Muscle layer of colon (tissue), 2 donors: ENCODE measurements at regions not wholly inside any gene's neighbourhood (a gene's known extent, or its start where the extent isn't known, plus 50 kb on each side); places are given as distances from the start of the nearest gene placed in this dataset.

ENCODE experiments used
- H3K27ac ChIP-seq: one replicate; pipeline ENCODE4 v1.7.0; 2013; ENCODE audit warnings: low read depth, mild to moderate bottlenecking, low read length, moderate library complexity
- H3K27me3 ChIP-seq, 2 donors: one replicate each; pipeline ENCODE4 v1.7.0; 2013; ENCODE audit warnings: low read length in 2 of 2, mild to moderate bottlenecking in 2 of 2; ENCODE audit not compliant: insufficient read depth in 2 of 2, control insufficient read depth in 1 of 2
- H3K36me3 ChIP-seq: one replicate; pipeline ENCODE4 v1.7.0; 2013; ENCODE audit warnings: mild to moderate bottlenecking, low read length; ENCODE audit not compliant: insufficient read depth
- H3K4me1 ChIP-seq: one replicate; pipeline ENCODE4 v1.7.0; 2013; ENCODE audit warnings: mild to moderate bottlenecking, low read length; ENCODE audit not compliant: insufficient read depth
- H3K4me3 ChIP-seq, 2 donors: one replicate each; pipeline ENCODE4 v1.7.0; 2013; ENCODE audit warnings: low read length in 2 of 2, low read depth in 1 of 2, mild to moderate bottlenecking in 1 of 2, moderate library complexity in 1 of 2
- H3K9ac ChIP-seq: one replicate; pipeline ENCODE4 v1.7.0; 2013; ENCODE audit warnings: low read length
- H3K9me3 ChIP-seq: one replicate; pipeline ENCODE4 v1.7.0; 2013; ENCODE audit warnings: mild to moderate bottlenecking, low read length
- donor health status: abdominal sarcoma.
- donor health status: Adenocarcinoma of cecum.

DNA sequence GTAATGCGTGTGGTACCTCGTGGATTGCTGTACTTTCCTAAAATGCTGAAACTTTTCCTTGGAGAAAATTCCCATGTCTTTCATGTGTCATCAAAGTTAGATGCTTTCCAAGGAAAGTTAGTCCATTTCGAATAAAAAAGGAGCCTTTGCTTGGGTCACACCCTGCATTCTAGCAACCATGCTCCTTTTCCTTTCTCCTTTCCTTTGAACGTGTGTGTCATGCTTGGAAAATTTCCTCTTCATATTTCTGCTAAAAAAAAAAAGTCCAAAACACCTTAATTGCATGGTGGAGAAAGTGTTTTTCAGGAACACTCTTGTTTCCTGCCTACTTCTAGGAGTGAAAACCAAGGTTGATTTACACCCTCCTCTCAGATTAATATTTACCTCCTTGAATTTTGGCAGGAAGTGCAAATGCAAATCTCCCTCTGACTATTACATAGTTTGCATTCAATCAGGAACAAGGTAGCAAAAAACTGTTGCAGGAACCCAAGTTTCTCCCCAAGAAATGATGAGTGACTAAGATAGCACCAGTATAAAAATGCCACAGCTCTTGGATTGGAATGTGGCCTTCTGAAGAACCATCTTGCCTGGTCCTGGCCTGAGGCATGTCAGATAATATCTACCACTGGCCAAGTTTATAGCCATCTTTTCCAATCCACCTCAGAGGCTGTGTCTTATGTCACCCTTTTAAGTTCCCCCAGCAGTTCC lies 590.6 kb downstream of the QKI start:
- no peak overlapping the region for H3K9ac ChIP-seq
- no peak overlapping the region for H3K4me3 ChIP-seq
- no peaks in the 10 kb centered on the region for H3K27me3 ChIP-seq
- no peak overlapping the region for H3K27ac ChIP-seq
- H3K4me1 ChIP-seq, result no peaks in the 10 kb centered on the region
- no peaks in the 10 kb centered on the region for H3K36me3 ChIP-seq
- no peaks in the 10 kb centered on the region for H3K9me3 ChIP-seq

DNA sequence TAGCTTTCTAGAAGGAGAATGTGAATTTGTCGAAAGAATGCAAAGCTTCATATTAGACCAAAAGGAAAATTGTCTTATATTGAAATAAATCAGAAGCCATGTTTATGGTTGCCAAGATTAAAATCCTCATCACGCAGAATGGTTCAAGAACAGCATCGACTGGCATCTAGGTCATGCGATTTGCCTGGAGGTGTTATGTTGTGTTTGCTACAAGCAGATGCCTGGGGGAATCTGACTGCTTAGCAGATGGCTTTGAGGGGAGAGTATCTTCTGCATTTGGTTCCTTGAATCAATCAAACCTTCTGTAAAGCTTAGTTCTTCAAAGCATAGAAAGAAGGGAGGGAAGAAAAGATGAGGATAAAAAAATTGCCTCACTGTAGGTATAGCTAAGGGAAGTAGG lies 585.8 kb downstream of the QKI start:
- Histone ChIP-seq H3K27me3 (no peaks in the 10 kb centered on the region), H3K4me1 (no peaks in the 10 kb centered on the region), H3K36me3 (no peaks in the 10 kb centered on the region), H3K27ac (no peak overlapping the region), H3K9me3 (no peaks in the 10 kb centered on the region), H3K4me3 (no peak overlapping the region), H3K9ac (no peak overlapping the region)

DNA sequence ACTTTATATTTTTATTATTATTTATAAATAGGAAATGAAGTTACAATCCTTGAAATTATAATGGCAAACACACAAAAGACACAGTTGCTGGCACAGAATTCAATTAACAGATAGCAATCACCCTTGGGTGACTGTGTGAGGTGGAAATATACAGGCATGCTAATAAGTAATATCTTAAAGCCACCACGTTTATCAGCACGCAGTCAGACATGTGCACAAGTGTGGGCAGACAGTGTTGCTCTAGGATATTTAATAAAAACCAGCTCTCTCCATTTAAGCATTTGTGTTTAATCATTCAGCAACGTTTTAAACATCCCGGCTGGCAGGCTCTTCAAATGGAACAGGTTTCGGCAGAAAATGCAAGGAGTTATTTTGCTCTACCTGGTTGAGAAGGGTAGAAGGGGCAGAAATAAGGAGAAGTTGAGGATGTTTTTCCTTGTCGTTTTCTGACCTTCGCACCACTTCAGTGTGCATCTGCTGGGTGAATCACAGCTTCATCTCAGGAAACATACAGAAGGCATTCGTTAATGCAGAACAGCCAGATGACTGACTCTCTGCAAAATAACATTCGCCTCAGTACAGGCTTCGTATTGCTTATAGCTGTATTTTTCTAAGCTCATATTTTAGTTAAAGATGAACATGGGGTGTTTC lies 585.1 kb downstream of the QKI start:
- no peaks in the 10 kb centered on the region for H3K4me1 ChIP-seq
- no peak overlapping the region for H3K9ac ChIP-seq
- H3K9me3 ChIP-seq, result no peaks in the 10 kb centered on the region
- no peaks in the 10 kb centered on the region for H3K36me3 ChIP-seq
- H3K4me3 ChIP-seq, result no peak overlapping the region
- H3K27ac ChIP-seq, result no peak overlapping the region
- H3K27me3 ChIP-seq, result no peaks in the 10 kb centered on the region

DNA sequence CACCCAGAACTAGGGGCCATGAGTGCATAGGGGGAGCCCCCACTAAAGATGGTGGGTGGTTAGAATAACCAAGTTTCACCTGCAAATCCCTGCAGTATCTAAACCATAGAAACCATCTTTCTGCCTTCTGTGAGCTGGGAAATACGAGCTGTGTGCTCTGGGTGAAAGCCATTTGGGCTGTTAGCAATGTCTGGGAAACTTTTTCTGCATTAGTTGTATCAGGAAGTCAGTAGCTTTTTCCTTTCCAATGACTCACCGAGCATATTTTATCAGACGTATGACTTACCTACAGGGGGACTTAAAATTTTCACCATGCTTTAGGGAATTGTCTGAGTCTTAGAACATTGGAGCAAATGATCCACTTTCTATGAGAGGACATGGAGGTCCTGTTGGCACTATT lies 584.0 kb downstream of the QKI start:
- no peaks in the 10 kb centered on the region for H3K36me3 ChIP-seq
- no peaks in the 10 kb centered on the region for H3K9me3 ChIP-seq
- H3K4me1 ChIP-seq, result no peaks in the 10 kb centered on the region
- H3K9ac ChIP-seq, result no peak overlapping the region
- H3K27me3 ChIP-seq, result no peaks in the 10 kb centered on the region
- H3K27ac ChIP-seq, result no peak overlapping the region
- H3K4me3 ChIP-seq, result no peak overlapping the region

DNA sequence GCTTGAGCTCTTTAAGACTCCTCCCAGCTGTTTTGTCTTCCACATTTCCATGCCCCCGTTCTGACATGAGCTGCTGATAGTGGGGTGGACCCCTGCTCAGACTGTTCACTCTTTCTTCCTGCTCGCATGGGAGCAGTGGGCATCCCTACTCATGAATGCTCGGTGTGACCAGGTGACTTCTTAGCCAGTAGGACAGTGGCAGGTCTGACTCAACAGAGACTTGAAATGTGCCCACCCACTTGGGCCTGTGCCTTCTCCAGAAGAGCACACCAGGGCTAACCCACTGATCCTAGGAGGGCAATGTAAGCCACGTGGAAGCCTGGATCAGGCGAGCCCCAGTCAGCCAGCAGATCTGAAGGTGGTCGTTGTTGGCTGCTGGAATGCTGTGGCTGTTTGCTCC lies 582.0 kb downstream of the QKI start:
- Histone ChIP-seq H3K36me3 (no peaks in the 10 kb centered on the region), H3K4me1 (no peaks in the 10 kb centered on the region), H3K27ac (no peak overlapping the region), H3K4me3 (no peak overlapping the region), H3K9me3 (no peaks in the 10 kb centered on the region), H3K9ac (no peak overlapping the region), H3K27me3 (no peaks in the 10 kb centered on the region)

DNA sequence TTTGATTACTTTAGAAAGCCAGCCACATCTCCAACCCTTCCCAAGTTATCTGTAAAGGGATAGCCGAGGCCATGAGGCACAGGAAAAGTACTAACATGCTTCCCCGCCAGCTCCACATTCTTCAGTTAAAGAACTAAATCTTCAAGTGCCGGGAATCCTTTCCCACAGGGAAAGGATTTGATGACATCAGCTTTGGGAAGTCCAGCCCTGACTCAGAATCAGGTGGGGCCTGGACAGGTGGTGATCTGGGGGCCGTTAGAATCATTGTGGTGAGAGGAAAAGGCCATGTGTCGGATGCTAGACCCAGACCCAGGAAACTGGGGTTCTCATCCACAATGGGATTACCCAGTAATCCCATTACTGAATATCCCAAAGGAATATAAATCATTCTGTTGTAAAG lies 580.0 kb downstream of the QKI start:
- Histone ChIP-seq H3K27me3 (no peaks in the 10 kb centered on the region), H3K4me3 (no peak overlapping the region), H3K9me3 (no peaks in the 10 kb centered on the region), H3K36me3 (no peaks in the 10 kb centered on the region), H3K4me1 (no peaks in the 10 kb centered on the region), H3K27ac (no peak overlapping the region), H3K9ac (no peak overlapping the region)

DNA sequence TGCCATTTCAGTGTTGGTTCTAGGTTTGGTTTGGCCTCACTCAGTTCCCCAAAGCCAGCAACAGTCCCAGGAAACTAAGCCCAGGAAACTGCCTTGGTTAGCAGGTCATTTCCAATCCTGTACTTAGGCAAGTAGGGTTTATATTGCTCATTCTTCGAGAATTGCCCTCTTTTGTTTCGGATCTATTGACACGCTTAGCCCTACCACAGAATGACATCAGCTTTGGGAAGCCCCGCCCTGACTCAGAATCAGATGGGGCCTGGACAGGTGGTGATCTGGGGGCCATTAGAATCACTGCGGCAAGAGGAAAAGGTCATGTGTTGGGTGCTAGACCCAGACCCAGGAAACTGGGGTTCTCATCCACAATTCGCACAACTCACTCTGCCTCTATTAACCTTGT lies 578.2 kb downstream of the QKI start:
- no peaks in the 10 kb centered on the region for H3K36me3 ChIP-seq
- H3K27me3 ChIP-seq, result no peaks in the 10 kb centered on the region
- H3K9ac ChIP-seq, result no peak overlapping the region
- no peak overlapping the region for H3K27ac ChIP-seq
- H3K9me3 ChIP-seq, result no peaks in the 10 kb centered on the region
- H3K4me1 ChIP-seq, result no peaks in the 10 kb centered on the region
- no peak overlapping the region for H3K4me3 ChIP-seq

DNA sequence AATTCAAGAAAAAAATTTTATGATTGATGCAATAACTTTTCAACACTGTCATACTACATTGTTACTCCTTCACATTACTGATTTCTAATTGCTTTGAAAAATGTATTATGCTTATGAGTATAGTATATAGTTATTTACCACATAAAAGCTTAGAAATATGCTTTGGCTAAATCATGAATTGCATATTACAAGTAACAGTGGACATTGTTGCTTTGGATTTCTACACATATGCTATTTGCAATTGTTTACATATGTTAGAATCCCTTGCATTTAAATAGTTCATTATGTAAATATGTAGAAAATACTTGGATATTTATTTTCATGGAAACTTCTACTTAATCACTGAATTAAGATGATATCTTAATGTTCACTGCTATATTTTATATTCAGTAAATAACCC lies 577.5 kb downstream of the QKI start:
- no peaks in the 10 kb centered on the region for H3K27me3 ChIP-seq
- H3K4me1 ChIP-seq, result no peaks in the 10 kb centered on the region
- H3K9ac ChIP-seq, result no peak overlapping the region
- H3K36me3 ChIP-seq, result no peaks in the 10 kb centered on the region
- no peak overlapping the region for H3K27ac ChIP-seq
- H3K4me3 ChIP-seq, result no peak overlapping the region
- no peaks in the 10 kb centered on the region for H3K9me3 ChIP-seq

DNA sequence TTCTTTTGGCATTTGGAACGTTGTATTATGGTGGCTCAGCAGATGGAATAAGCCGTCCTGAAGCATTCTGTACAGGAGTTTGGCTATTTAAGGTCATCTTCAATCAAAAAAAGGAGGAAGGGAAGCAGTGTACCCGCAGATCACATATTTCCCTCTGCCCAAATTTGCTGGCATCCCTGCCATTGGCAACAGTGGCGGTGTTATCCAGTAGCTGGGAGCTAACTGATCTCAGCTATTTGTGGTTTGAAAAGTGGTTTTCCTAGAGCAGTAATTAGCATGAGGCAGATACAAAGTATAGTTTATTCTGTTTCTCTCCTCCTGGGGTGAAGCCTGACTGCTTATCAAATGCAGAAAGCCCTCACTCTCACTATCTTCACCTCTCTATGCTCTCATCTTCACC lies 576.8 kb downstream of the QKI start:
- Histone ChIP-seq H3K4me1 (no peaks in the 10 kb centered on the region), H3K27ac (no peak overlapping the region), H3K4me3 (no peak overlapping the region), H3K36me3 (no peaks in the 10 kb centered on the region), H3K27me3 (no peaks in the 10 kb centered on the region), H3K9ac (no peak overlapping the region), H3K9me3 (no peaks in the 10 kb centered on the region)

DNA sequence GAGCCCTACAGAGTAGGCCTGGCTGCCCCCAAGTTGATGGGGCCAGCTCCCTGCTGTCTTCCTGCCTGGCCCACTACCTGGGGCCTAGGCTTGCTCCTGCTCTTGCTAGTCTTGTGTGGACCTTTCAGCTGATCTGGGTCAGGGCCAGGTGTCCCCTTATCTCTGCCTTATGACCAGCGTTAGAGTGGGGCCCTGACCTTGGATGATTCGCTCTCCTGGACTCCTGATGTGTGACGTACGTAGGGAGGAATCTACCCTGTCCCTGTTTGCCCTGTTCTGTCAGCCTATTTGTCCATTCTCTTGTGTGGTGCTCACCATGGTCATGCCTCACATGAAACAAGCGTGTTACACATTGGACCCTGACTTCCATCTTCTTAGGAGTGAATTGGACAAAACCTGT lies 571.8 kb downstream of the QKI start:
- Histone ChIP-seq H3K9ac (no peak overlapping the region), H3K36me3 (no peaks in the 10 kb centered on the region), H3K4me1 (no peaks in the 10 kb centered on the region), H3K27ac (no peak overlapping the region), H3K4me3 (no peak overlapping the region), H3K27me3 (no peaks in the 10 kb centered on the region), H3K9me3 (no peaks in the 10 kb centered on the region)

DNA sequence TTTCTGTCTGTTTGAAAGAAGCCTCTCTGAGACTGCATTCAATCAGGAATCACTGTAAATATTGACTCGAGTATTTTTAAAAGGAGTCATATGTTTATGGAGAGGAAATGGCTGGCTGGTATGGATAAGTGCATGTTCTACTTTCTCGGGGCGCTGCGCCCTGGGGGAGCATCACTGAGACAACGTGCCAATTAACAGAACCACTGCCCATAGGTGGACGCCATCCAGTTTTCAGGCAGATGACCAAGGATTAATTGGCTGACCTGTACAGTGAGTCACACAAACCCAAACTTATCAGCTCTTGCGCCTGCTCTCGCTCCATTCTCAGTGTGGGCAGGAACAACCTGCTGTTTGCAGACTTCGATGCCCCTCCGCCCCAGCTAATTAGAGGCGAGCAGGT lies 571.2 kb downstream of the QKI start:
- Histone ChIP-seq H3K9ac (no peak overlapping the region), H3K9me3 (no peaks in the 10 kb centered on the region), H3K4me1 (no peaks in the 10 kb centered on the region), H3K4me3 (no peak overlapping the region), H3K27ac (no peak overlapping the region), H3K36me3 (no peaks in the 10 kb centered on the region), H3K27me3 (no peaks in the 10 kb centered on the region)

DNA sequence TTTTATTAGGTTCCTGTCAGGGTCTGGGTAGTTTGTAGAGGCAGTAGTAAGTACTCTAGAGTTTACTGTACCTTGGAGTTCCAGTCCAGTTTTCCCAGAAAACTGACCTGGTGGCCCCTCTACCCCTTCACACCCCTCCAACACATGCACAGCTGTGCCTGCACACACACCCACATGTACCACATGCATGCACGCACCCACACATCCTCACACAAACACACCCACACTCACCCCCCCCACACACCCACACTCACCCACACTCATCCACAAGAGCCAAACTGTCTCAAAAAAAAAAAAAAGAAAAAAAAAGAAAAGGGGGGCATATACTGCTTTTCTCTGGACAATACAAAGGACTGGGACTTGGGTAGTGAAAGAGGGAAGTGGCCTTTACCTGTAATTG lies 570.5 kb downstream of the QKI start:
- H3K9me3 ChIP-seq, result no peaks in the 10 kb centered on the region

More for the DNA sequence above, 570.5 kb downstream of the QKI start:
- Histone ChIP-seq H3K4me1 (no peaks in the 10 kb centered on the region), H3K36me3 (no peaks in the 10 kb centered on the region), H3K9ac (no peak overlapping the region), H3K27me3 (no peaks in the 10 kb centered on the region), H3K4me3 (no peak overlapping the region), H3K27ac (no peak overlapping the region)
